ENCODE measurements at regions not wholly inside any gene's neighbourhood (a gene's known extent, or its start where the extent isn't known, plus 50 kb on each side); places are given as distances from the start of the nearest gene placed in this dataset.
"Not testable (repeated sequence)": the region's sequence is repeated elsewhere in the genome, so short reads cannot be mapped to it uniquely, and the experiment has no call there.

GRCh38 chr6:44742201-44742600, 354.7 kb downstream of the CDC5L start:
- DNase-seq (ENCODE audit: low spot score), result no peak

- DNase-seq (ENCODE audit: low spot score), result no peak
Measured at GRCh38 chr6:44742828-44743372, 355.4 kb downstream of the CDC5L start.

- DNase-seq (ENCODE audit: low spot score), result not testable (repeated sequence)
Measured at GRCh38 chr6:44760116-44760515, 372.6 kb downstream of the CDC5L start.

- DNase-seq (ENCODE audit: low spot score), result no peak
Measured at GRCh38 chr6:44761046-44761445, 373.5 kb downstream of the CDC5L start.

- DNase-seq (ENCODE audit: low spot score), result no peak
Measured at GRCh38 chr6:44762496-44762895, 375.0 kb downstream of the CDC5L start.

GRCh38 chr6:44771647-44772415, 384.3 kb downstream of the CDC5L start:
- no peak for DNase-seq (ENCODE audit: low spot score)

GRCh38 chr6:44772838-44773237, 385.3 kb downstream of the CDC5L start:
- no peak for DNase-seq (ENCODE audit: low spot score)

GRCh38 chr6:44775121-44775520, 387.6 kb downstream of the CDC5L start:
- peak; percentile 7 for DNase-seq (ENCODE audit: low spot score)

GRCh38 chr6:44776344-44776743, 388.8 kb downstream of the CDC5L start:
- no peak for DNase-seq (ENCODE audit: low spot score)

GRCh38 chr6:44778513-44778912, 391.0 kb downstream of the CDC5L start:
- no peak for DNase-seq (ENCODE audit: low spot score)

Data from AG08395 (cell line).